GM12891 (cell line): ENCODE measurements at regions not wholly inside any gene's neighbourhood (a gene's known extent, or its start where the extent isn't known, plus 50 kb on each side); places are given as distances from the start of the nearest gene placed in this dataset.

Experiments
- POLR2A ChIP-seq: IDR thresholded peaks from 2 replicates; pipeline ENCODE4 v1.6.1; 2011; ENCODE audit warnings: low read depth, low read length, control low read depth
- TAF1 ChIP-seq: IDR thresholded peaks from 2 replicates; pipeline ENCODE4 v1.6.1; 2011; ENCODE audit warnings: low read depth, low read length, control low read depth

DNA sequence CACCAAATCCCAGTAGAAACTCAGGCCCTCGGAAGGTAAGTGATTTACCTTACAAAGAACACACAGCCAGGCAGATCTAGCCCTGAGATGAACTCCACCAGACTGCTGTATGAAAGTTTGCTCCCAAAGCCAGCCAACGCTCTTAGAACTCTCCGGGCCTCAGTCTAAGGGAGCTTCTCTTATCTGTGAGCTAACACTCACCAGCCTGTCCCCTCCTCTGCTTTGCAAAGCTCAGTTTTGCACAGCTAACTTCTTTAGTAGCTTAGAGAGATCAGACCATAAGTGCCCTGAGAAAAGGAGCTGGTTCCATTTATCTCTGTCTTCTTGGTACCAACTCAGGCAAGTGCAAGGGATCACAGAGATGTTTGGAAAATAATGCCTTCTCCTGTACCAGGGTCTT, 195.8 kb upstream of the JUN start:
- TF ChIP-seq POLR2A (no peak), TAF1 (no peak)
